Prostate gland (tissue), 2 donors: ENCODE measurements at regions not wholly inside any gene's neighbourhood (a gene's known extent, or its start where the extent isn't known, plus 50 kb on each side); places are given as distances from the start of the nearest gene placed in this dataset.

ENCODE experiments used
- DNase-seq: peaks from one replicate; pipeline ENCODE4 v3.0.0-alpha.2; 2019; ENCODE audit warnings: low spot score
- H3K27ac ChIP-seq, 2 donors: fragments of 200-600 bp; sonication (generic); 2 replicates each; pipeline ENCODE4 v1.5.1; 2017 to 2019
- H3K27me3 ChIP-seq: fragments of 200-600 bp; sonication (generic); replicated peaks from 2 replicates; pipeline ENCODE4 v1.5.1; 2019; ENCODE audit not compliant: insufficient read depth
- H3K36me3 ChIP-seq, 2 donors: fragments of 200-600 bp; sonication (generic); 1 replicate in 1 of 2; 2 replicates in 1 of 2; pipeline versions ENCODE4 v1.5.1 to v1.8.1; 2017 to 2019
- H3K4me1 ChIP-seq: fragments of 200-600 bp; sonication (generic); replicated peaks from 2 replicates; pipeline ENCODE4 v1.5.1; 2019
- H3K4me3 ChIP-seq, 2 donors: fragments of 200-600 bp; sonication (generic); 2 replicates each; pipeline ENCODE4 v1.5.1; 2017 to 2019
- H3K9me3 ChIP-seq: fragments of 200-600 bp; sonication (generic); 2 replicates; pipeline ENCODE4 v1.5.1; 2017
- CTCF ChIP-seq, 4 experiments: fragments of 200-600 bp in 2 of 4; fragments of 450-650 bp in 2 of 4; sonication (generic) in 2 of 4; IDR thresholded peaks; 1 replicate in 3 of 4; 2 replicates in 1 of 4; pipeline ENCODE4 v1.5.1; 2016 to 2019; ENCODE audit warnings: antibody characterized with exemption in 4 of 4, mild to moderate bottlenecking in 2 of 4, moderate library complexity in 2 of 4
- POLR2A ChIP-seq: fragments of 450-650 bp; IDR thresholded peaks from one replicate; pipeline ENCODE4 v1.6.1; 2016; ENCODE audit warnings: antibody characterized with exemption, mild to moderate bottlenecking
- POLR2AphosphoS5 ChIP-seq: sonication (generic); formaldehyde crosslinking; IDR thresholded peaks from one replicate; pipeline ENCODE4 v1.6.1; 2017; ENCODE audit warnings: antibody characterized with exemption
- WGBS: methylation state at CpG from one replicate; pipeline ENCODE4 v1.1.5; 2018; 5-methylcytosine and 5-hydroxymethylcytosine counted together
- intact Hi-C: fragments of 100-400 bp; cut with DNase I; formaldehyde crosslinking; loops from one replicate; pipeline ENCODE4 v1.14.2; 2022

DNA sequence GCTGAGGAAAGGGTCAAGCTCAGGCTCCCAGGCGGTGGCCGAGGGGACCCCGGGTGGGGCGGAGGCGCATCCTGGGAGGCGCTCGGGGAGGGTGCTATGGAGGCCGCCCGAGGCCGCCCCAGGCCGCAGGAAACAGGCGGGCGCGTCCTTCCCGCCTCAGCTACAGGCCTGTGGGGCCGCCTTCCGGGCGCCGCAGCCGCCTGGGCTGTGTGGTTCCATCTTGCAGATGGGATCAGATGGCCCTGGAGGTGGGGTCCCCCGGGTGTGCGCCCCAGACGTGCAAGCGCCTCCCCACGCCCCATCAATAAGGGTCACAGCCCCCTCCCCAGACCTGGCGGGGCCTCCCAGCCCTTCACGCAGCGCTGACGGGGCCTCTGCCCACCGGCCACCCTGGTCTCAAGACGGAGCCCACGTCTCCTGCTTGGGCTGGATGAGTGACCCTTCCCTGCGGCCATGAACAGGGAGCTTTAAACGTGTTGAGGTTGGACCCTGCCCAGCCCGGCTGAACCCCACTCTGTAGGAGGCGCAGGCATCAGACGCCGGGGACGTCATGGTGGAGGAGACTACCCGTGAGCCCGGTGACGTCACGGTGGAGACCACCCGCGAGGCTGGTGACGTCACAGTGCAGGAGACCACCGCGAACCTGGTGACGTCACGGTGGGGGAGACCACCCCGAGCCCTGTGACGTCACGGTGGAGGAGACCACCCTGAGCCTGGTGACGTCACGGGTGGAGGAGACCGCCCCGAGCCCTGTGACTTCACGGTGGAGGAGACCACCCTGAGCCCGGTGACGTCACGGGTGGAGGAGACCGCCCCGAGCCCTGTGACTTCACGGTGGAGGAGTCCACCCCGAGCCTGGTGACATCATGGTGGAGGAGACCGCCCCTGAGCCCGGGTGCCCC, 267.0 kb downstream of the DLL1 start:
- Histone ChIP-seq H3K36me3 (no peaks in the 10 kb centered on the region), H3K4me1 (peaks cover 10% of the 10 kb centered on the region), H3K4me3 (no peak overlapping the region), H3K27ac (no peak overlapping the region), H3K9me3 (no peaks in the 10 kb centered on the region), H3K27me3 (no peaks in the 10 kb centered on the region)
- no peak for DNase-seq
- WGBS = 91% methylated on average over 59 of the region's 67 CpGs
- TF ChIP-seq CTCF (IDR thresholded peaks at IDR 0.05) (no peak), POLR2AphosphoS5 (no peak), POLR2A (no peak)
- intact Hi-C loops = no loop called here

GRCh38 chr6:170022827-170023619, 267.9 kb downstream of the DLL1 start:
- no peaks in the 10 kb centered on the region for H3K36me3 ChIP-seq
- intact Hi-C loops = no loop called here
- no peaks in the 10 kb centered on the region for H3K9me3 ChIP-seq
- peaks cover 10% of the 10 kb centered on the region for H3K4me1 ChIP-seq
- no peak overlapping the region for H3K27ac ChIP-seq
- no peak for TF ChIP-seq POLR2A
- no peak for TF ChIP-seq CTCF (IDR thresholded peaks at IDR 0.05)
- TF ChIP-seq POLR2AphosphoS5 = no peak
- no peak overlapping the region for H3K4me3 ChIP-seq
- no peak for DNase-seq
- no peaks in the 10 kb centered on the region for H3K27me3 ChIP-seq
- WGBS = 64% methylated on average over 53 of the region's 77 CpGs

- intact Hi-C loops = no loop called here
- DNase-seq = no peak
- Histone ChIP-seq H3K9me3 (no peaks in the 10 kb centered on the region), H3K27me3 (no peaks in the 10 kb centered on the region), H3K4me3 (no peak overlapping the region), H3K4me1 (peaks cover 10% of the 10 kb centered on the region), H3K36me3 (no peaks in the 10 kb centered on the region), H3K27ac (no peak overlapping the region)
- TF ChIP-seq POLR2AphosphoS5 (no peak), CTCF (IDR thresholded peaks at IDR 0.05) (no peak), POLR2A (no peak)
- 95% methylated on average over 23 of the region's 23 CpGs for WGBS
Observed at GRCh38 chr6:170022291-170022722, 268.6 kb downstream of the DLL1 start.

DNA sequence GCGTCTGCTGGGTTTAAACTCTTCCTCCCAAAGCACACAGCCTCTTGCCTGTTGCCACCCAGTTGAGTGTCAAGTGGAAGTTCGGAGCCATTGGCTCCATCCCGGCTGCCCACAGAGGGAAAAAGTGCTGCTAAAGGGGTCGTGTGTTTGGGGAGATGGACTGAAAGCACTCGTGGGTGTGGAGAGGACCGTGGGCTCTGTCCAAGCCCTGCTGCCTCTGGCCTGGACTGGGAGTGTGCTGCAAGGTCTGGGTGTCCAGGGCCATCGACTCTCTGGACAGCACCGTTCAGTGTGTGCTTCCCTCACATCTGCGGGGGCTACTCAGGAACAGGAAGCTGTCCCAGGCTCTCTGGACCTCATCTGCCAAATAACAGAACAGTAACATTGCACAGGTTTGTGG, 269.3 kb downstream of the DLL1 start:
- Histone ChIP-seq H3K4me3 (no peak overlapping the region), H3K36me3 (no peaks in the 10 kb centered on the region), H3K27me3 (no peaks in the 10 kb centered on the region), H3K27ac (no peak overlapping the region), H3K9me3 (no peaks in the 10 kb centered on the region), H3K4me1 (peaks cover 7% of the 10 kb centered on the region)
- intact Hi-C loops = no loop called here
- no peak for TF ChIP-seq POLR2AphosphoS5
- TF ChIP-seq POLR2A = no peak
- WGBS = 79% methylated on average over 9 of the region's 9 CpGs
- DNase-seq = no peak

- no peak overlapping the region for H3K27ac ChIP-seq
- intact Hi-C loops = no loop called here
Observed at GRCh38 chr6:170019818-170020583, 268.6 kb downstream of the ERMARD start.

More at GRCh38 chr6:170019818-170020583, 268.6 kb downstream of the ERMARD start:
- Histone ChIP-seq H3K9me3 (no peaks in the 10 kb centered on the region), H3K4me3 (no peak overlapping the region), H3K4me1 (peaks cover 2% of the 10 kb centered on the region), H3K27me3 (no peaks in the 10 kb centered on the region), H3K36me3 (no peaks in the 10 kb centered on the region)
- TF ChIP-seq POLR2A (no peak), CTCF (IDR thresholded peaks at IDR 0.05) (no peak), POLR2AphosphoS5 (no peak)
- no peak for DNase-seq
- 96% methylated on average over 20 of the region's 20 CpGs for WGBS
